HG03575 (cell line): ENCODE measurements at regions not wholly inside any gene's neighbourhood (a gene's known extent, or its start where the extent isn't known, plus 50 kb on each side); places are given as distances from the start of the nearest gene placed in this dataset.
A peak's percentile ranks its signal among the peaks of the same experiment; 100 is the strongest.
"Not testable (repeated sequence)": the region's sequence is repeated elsewhere in the genome, so short reads cannot be mapped to it uniquely, and the experiment has no call there.

ENCODE experiments used
- ATAC-seq: cut with Tn5 transposase; IDR thresholded peaks from one replicate; pipeline ENCODE4 v1.9.1; 2021; ENCODE audit not compliant: unreplicated experiment, insufficient number of reproducible peaks, low FRiP score; ENCODE audit errors: extremely low read depth

- no peak for ATAC-seq
Measured at GRCh38 chr6:84583784-84584183, 180.6 kb downstream of the TBX18 start.

- ATAC-seq, result no peak
Measured at GRCh38 chr6:84582997-84583396, 181.4 kb downstream of the TBX18 start.

- ATAC-seq, result no peak
Measured at GRCh38 chr6:84581494-84582259, 182.7 kb downstream of the TBX18 start.

DNA sequence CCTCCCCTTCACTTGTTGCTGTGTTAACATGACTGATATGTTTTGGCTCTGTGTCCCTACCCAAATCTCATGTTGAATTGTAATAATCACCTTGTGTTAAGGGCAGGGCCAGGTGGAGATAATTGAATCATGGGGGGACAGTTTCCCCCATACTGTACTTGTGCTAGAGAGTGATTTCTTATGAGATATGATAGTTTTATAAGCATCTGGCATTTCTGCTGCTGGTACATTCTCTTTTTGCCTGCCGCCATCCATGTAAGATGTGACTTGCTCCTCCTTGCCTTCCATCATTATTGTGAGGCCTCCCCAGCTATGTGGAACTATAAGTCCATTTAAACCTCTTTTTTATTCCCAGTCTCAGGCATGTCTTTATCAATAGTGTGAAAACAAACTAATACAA lies 185.0 kb downstream of the TBX18 start:
- no peak for ATAC-seq

DNA sequence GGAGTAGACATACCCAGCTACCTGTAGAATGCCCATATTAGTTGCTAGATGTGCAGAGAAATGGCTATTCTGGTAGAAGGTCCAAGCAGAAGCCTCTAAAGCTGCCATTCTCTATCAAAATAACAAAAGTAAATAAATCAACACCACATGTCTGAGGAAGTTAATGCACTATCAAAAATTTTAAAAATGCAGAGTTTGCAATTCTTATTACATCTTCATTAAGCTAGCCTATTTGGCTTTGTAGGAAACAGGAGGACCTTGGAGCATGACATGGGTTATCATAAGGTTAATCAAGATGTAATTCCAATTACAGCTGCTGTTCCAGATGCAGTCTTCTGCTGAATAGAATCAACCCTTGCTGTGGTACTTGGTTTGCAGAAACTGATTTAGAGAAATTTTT lies 188.4 kb downstream of the TBX18 start:
- no peak for ATAC-seq

GRCh38 chr6:84575264-84575663 lies 189.1 kb downstream of the TBX18 start:
- ATAC-seq, result peak; percentile 98

DNA sequence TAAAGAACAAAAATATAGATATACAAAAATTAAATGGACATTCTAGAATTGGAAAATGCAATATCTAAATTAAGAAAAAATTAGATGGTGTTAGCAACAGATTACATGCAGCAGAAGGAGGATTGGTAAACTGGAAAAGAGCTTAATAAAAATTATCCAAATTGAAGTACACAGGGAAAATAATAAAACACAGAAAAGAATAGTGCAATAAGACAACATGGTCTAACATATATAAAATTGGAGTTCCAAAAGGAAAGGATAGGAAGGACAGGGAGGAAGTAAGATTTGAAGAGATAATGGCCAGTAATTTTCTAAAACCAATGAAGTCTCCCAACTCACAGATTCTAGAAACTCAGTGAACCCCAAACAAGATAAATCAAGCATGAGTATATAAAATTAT lies 194.5 kb downstream of the TBX18 start:
- no peak for ATAC-seq

DNA sequence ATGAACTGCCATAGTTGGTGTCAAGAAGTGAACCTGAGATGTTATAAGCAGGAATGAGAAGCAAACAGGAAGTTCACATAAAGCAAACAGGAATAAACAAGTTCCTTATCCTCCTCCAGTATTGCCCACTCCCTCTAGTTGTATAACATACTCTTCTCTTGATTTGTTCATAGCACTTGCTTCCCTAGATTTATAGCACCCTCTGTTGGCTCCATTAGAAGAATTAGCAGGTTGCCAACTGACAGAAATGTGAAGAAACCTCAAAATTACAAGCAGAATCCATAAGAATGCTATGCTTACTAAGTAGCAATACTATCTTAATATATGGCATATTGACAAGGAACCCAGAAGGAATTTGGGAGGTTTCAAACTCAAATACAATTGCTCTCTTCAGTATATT lies 195.4 kb downstream of the TBX18 start:
- no peak for ATAC-seq

DNA sequence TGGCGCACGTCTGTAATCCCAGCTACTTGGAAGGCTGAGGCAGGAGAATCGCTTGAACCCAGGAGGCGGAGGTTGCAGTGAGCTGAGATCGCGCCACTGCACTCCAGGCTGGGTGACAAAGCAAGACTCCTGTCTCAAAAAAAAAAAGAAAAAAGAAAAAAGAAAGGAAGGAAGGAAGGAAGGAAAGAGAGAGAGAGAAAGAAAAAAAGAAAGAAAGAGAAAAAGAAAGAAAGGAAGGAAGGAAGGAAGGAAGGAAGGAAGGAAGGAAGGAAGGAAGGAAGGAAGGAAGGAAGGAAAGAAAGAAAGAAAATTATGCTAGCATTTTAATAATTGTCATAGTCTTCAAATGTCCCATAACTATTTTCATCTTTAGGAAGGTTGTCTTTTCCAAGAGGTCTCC lies 198.7 kb downstream of the TBX18 start:
- not testable (repeated sequence) for ATAC-seq

DNA sequence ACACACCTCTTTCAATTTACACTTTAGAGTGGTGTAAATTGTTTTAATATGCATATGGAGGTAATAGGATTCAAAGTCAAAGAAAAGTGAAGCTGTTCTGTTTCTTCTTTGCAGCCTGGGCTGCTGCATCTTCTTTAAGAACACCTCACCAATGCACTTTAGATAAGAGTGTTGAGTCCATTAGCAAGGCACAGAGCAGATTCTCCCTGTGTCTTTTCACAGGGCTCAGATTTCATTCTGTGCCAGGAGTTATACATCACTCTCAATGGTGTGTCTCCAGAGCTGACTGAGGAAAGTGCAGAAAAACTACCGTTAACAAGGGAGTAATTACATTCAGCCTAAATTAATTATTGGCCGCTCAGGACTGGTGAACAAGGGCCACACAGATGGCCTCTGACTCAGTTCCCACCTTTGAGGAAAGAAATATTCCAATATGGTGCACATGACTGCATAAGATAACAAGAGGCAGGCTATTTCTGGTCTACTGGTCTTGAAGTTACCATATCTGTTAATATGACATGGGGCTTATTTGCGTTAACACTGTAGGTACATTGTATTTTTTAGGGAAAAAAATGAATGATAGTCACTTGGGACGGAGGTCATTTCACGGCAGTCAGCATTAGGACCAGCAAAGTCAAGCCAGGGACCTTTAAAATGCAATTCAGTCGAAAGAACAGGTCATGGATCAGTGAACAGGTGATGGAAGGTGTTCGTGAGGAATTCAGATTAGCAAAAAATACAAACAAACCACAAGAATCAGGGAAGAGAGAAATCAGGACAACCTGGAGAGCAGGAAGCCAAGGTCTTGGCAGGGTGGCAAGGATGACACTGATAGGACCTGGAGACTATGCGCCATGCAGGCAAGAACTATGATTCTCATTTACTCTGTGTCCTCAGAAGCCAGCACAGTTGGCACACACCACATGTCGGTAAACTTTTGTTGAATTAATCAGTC lies 203.7 kb downstream of the TBX18 start:
- no peak for ATAC-seq

- ATAC-seq, result no peak
Measured at GRCh38 chr6:84556541-84557335, 207.7 kb downstream of the TBX18 start.

DNA sequence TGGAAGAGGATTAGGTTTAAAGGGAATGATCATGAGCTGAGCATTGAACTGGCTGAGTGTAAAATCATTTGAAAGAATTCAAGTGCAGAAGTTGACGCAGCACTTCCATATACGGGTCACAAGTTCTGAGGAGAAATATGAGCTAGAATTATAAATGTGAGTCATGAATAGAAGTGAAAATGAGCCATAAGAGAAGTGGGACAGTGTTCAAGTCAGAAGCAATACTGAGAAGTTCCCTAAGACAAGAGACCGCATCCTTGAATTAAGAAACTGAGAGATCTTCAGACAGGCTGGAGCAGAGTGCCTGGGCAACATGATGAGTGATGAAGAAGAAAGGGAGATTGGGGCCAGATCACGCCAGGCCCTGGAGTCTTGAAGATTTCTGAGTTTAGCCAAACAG lies 209.7 kb downstream of the TBX18 start:
- no peak for ATAC-seq

DNA sequence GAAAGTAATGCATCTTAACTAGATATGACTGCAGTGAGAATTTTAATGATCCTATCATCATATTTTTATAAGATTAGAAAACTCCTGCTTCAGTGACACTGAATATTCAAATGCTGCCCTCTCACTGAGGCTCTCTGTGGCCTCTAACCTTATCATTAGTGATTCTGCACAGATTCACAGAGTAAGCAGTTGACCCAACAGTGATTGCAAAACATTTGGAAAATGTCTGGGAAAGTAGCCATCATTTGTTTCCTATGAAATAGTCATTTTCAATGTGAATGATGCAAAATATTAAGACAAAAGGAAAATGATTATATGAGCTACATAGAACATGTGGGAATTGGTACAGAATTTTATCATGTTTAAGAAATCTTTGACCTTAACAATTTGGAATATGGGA lies 210.3 kb downstream of the TBX18 start:
- no peak for ATAC-seq

GRCh38 chr6:84553527-84553926 lies 210.9 kb downstream of the TBX18 start:
- ATAC-seq, result no peak

GRCh38 chr6:84551797-84552196 lies 212.6 kb downstream of the TBX18 start:
- no peak for ATAC-seq

DNA sequence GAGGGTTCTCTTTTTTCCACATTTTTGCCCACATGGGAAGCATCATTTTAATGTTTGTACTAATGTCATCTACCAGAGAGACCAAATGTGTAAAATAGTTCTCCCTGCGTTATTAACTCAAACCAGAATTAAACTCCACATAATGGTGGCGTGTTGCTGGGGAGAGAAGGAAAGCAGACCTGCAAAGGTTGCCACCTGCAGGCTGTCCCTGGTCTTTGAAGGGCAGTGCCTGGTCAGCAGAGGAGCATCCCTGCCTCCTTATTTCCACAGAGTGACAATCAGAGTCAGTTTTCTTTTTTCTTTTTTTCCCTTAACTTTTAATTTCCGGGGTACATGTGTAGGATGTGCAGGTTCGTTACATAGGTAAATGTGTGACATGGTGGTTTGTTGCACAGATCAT lies 214.5 kb downstream of the TBX18 start:
- no peak for ATAC-seq

DNA sequence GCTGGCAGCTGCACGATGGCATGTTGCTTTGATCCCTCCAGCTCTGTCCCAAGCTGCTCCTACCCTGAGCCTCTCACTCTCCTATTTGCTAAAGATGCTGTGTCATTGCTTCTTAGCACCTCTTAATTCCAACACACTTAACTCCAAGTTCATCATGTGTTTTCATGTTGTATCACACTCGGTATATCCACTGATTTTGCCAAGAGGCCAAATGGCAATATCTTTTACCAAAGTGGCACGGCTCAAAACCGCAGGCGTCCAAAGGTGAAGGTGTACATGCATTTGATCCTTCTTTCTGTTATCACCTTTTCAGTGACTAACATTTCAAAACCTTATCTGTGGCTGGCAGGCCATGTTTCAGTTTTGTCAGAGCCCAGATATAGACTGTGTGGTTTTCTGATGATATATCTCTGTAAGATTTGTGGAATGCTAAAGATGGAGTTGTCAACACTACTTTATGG lies 217.0 kb downstream of the TBX18 start:
- ATAC-seq, result no peak

- ATAC-seq, result no peak
Measured at GRCh38 chr6:84546427-84546914, 217.9 kb downstream of the TBX18 start.
